B cell (primary cell): ENCODE measurements at regions not wholly inside any gene's neighbourhood (a gene's known extent, or its start where the extent isn't known, plus 50 kb on each side); places are given as distances from the start of the nearest gene placed in this dataset.

Experiments used
- ATAC-seq: fragments of 200-7000 bp; cut with Tn5 transposase; one replicate; pipeline ENCODE4 v1.10.0; 2021; ENCODE audit warnings: low read depth, mild to moderate bottlenecking, moderate number of reproducible peaks, moderate library complexity
- CTCF ChIA-PET: fragments of 350-600 bp; sonication (Branson Sonifier 250); formaldehyde crosslinking; loops from one replicate; lab custom pipeline; 2021; ENCODE audit warnings: antibody characterized with exemption, inconsistent platforms; lab: Charles Lee
- POLR2A ChIA-PET: fragments of 350-600 bp; sonication (Branson Sonifier 250); formaldehyde crosslinking; loops from one replicate; lab custom pipeline; 2021; ENCODE audit warnings: antibody characterized with exemption; lab: Charles Lee
- DNase-seq: peaks from one replicate; pipeline ENCODE4 v3.0.0; 2013
- H2AFZ ChIP-seq: 2 replicates; pipeline ENCODE4 v1.6.1; 2012; ENCODE audit warnings: mild to moderate bottlenecking, low read depth, low read length; ENCODE audit not compliant: insufficient read depth, poor library complexity, severe bottlenecking
- H3K27ac ChIP-seq, 2 donors: 1 replicate in 1 of 2; 2 replicates in 1 of 2; pipeline ENCODE4 v1.5.1; 2012 to 2013; ENCODE audit warnings: low read length in 2 of 2, mild to moderate bottlenecking in 2 of 2, moderate library complexity in 1 of 2
- H3K27me3 ChIP-seq, 4 experiments: fragments of 200-600 bp in 1 of 4; sonication (generic) in 1 of 4; replicated peaks in 1 of 4; 1 replicate in 2 of 4; 2 replicates in 2 of 4; pipeline versions ENCODE4 v1.6.1 to v1.7.0; 2013 to 2016; ENCODE audit warnings: low read length in 3 of 4, mild to moderate bottlenecking in 2 of 4, mixed read lengths in 1 of 4, moderate library complexity in 1 of 4; ENCODE audit not compliant: insufficient read depth in 4 of 4, control insufficient read depth in 3 of 4; ENCODE audit errors: control extremely low read depth in 1 of 4
- H3K36me3 ChIP-seq, 2 experiments: replicated peaks in 1 of 2; 1 replicate in 1 of 2; 2 replicates in 1 of 2; pipeline versions ENCODE4 v1.6.1 to v1.7.1; 2013; ENCODE audit warnings: low read length in 1 of 2; ENCODE audit not compliant: insufficient read depth in 2 of 2, control insufficient read depth in 1 of 2; ENCODE audit errors: control extremely low read depth in 1 of 2, extremely low read depth in 1 of 2
- H3K4me1 ChIP-seq, 2 donors: fragments of 200-600 bp in 1 of 2; sonication (generic) in 1 of 2; 1 replicate in 1 of 2; 2 replicates in 1 of 2; pipeline versions ENCODE4 v1.5.1 to v1.6.1; 2013 to 2017; ENCODE audit warnings: low read length in 2 of 2; ENCODE audit not compliant: control insufficient read depth in 2 of 2, insufficient read depth in 2 of 2
- H3K4me2 ChIP-seq: replicated peaks from 2 replicates; pipeline ENCODE3; 2012; ENCODE audit warnings: mild to moderate bottlenecking, low read depth, low read length; ENCODE audit not compliant: poor library complexity, severe bottlenecking
- H3K4me3 ChIP-seq, 5 experiments: fragments of 200-600 bp in 1 of 5; sonication (generic) in 1 of 5; 1 replicate in 3 of 5; 2 replicates in 2 of 5; pipeline versions ENCODE4 v1.5.1 to v1.7.0; 2011 to 2016; ENCODE audit warnings: low read length in 4 of 5, mild to moderate bottlenecking in 4 of 5, low read depth in 2 of 5, control low read depth in 1 of 5, moderate library complexity in 1 of 5; ENCODE audit not compliant: insufficient read depth in 1 of 5; ENCODE audit errors: control extremely low read depth in 1 of 5, extremely low read depth in 1 of 5
- H3K79me2 ChIP-seq: fragments of 200-600 bp; sonication (generic); one replicate; pipeline ENCODE4 v1.6.0; 2016; ENCODE audit warnings: low read length; ENCODE audit not compliant: control insufficient read depth, insufficient read depth
- H3K9ac ChIP-seq: fragments of 200-600 bp; sonication (generic); 2 replicates; pipeline ENCODE4 v1.6.1; 2017; ENCODE audit warnings: mild to moderate bottlenecking, low read length, moderate library complexity
- H3K9me3 ChIP-seq, 3 donors: one replicate each; pipeline versions ENCODE4 v1.6.1 to v1.7.1; 2013; ENCODE audit warnings: low read length in 2 of 3; ENCODE audit not compliant: control insufficient read depth in 2 of 3, insufficient read depth in 1 of 3; ENCODE audit errors: control extremely low read depth in 1 of 3
- H4K20me1 ChIP-seq: 2 replicates; pipeline ENCODE4 v1.6.0; 2012; ENCODE audit warnings: mild to moderate bottlenecking, low read length; ENCODE audit not compliant: insufficient read depth, control insufficient read depth, poor library complexity, severe bottlenecking
- H3K27ac Mint-ChIP-seq: one replicate; pipeline ENCODE4 v1.8.0; 2021; ENCODE audit warnings: mixed read lengths
- H3K27me3 Mint-ChIP-seq: one replicate; pipeline ENCODE4 v1.8.0; 2021; ENCODE audit warnings: mixed read lengths
- H3K4me1 Mint-ChIP-seq: one replicate; pipeline ENCODE4 v1.8.0; 2021; ENCODE audit warnings: mixed read lengths
- H3K4me3 Mint-ChIP-seq: one replicate; pipeline ENCODE4 v1.8.0; 2021; ENCODE audit warnings: mixed read lengths
- H3K9me3 Mint-ChIP-seq: one replicate; pipeline ENCODE4 v1.8.0; 2022; ENCODE audit warnings: mixed read lengths; ENCODE audit not compliant: insufficient read depth
- CTCF ChIP-seq: fragments of 200-600 bp; IDR thresholded peaks from one replicate; pipeline ENCODE4 v1.8.0; 2022; ENCODE audit warnings: antibody characterized with exemption, mild to moderate bottlenecking
- EZH2 ChIP-seq: IDR thresholded peaks from 2 replicates; pipeline ENCODE4 v1.6.1; 2012; ENCODE audit warnings: borderline replicate concordance, low read depth, mild to moderate bottlenecking, moderate library complexity, low read length; ENCODE audit not compliant: insufficient read depth, poor library complexity, severe bottlenecking
- WGBS: methylation state at CpG from one replicate; pipeline ENCODE4 v1.1.5; 2013; ENCODE audit warnings: missing lambda C conversion rate; ENCODE audit not compliant: insufficient coverage; 5-methylcytosine and 5-hydroxymethylcytosine counted together
- intact Hi-C: fragments of 100-400 bp; cut with micrococcal nuclease; formaldehyde crosslinking; loops from one replicate; pipeline ENCODE4 v1.10.0; 2022

DNA sequence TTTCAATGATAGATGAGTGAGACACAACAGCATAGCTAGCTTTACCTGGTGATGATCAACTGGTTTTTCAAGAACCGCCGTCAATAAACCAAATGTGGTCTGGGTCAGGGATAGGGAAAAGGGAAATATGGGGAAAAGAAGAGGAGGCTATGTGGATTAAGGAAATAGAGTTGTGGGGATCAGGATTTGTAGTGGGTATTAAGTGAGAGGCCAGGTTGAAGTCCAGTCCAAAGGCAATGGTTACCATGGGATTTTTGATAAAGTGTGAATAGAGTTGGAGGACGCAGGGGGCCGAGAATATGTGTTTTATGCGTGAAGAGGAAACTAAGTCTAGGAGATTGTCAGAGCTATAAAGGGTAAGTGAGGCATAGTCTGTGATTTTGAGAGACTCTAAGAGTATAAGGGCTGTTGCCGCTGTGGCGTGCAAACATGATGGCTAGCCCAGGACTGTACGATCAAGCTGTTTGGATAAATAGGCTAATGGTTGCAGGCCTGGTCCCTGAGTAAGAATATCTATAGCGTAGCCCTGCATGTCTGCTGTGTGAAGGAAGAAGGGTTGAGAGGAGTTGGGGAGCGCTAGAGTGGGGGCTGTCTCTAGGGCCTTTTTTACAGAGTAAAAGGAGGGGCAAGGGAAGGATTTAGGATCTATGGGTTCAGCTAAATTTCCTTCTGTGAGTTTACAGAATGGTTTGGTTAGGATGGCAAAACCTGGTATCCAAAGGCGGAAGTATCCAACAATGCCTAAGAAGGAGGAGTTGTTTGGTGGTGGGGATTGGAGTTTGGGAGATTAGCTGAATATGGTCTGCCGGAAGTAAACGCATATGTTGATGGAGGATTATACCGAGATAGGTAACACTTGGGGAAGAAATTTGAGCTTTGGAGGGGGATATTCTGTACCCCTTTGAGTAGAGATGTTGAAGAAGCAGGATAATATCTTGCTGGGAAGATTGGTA, 749.7 kb upstream of the ADGRB3 start:
- Histone ChIP-seq H3K9me3 (peaks cover 0 to 20% (median 0%) of the 10 kb centered on the region in 3 donors), H3K4me1 (no peaks in the 10 kb centered on the region), H3K27me3 (no peaks in the 10 kb centered on the region), H3K9ac (no peak overlapping the region), H3K36me3 (no peaks in the 10 kb centered on the region), H2AFZ (no peak overlapping the region), H4K20me1 (no peaks in the 10 kb centered on the region), H3K4me2 (no peak overlapping the region), H3K79me2 (no peaks in the 10 kb centered on the region), H3K4me3 (no peak overlapping the region), H3K27ac (no peak overlapping the region)
- H3K27ac Mint-ChIP-seq, result no peak overlapping the region
- intact Hi-C loops, result no loop called here
- H3K9me3 Mint-ChIP-seq, result no peaks in the 10 kb centered on the region
- DNase-seq, result no peak
- peaks cover 2% of the 10 kb centered on the region for H3K4me1 Mint-ChIP-seq
- TF ChIP-seq EZH2, result no peak
- no peak for TF ChIP-seq CTCF
- no peak for ATAC-seq
- H3K4me3 Mint-ChIP-seq, result no peak overlapping the region
- CTCF ChIA-PET, result no interaction called here
- no peaks in the 10 kb centered on the region for H3K27me3 Mint-ChIP-seq
- POLR2A ChIA-PET, result no interaction called here
- 96% methylated on average over 14 of the region's 14 CpGs for WGBS

GRCh38 chr6:67884442-67884841, 750.6 kb upstream of the ADGRB3 start:
- no peaks in the 10 kb centered on the region for H3K79me2 ChIP-seq
- no peaks in the 10 kb centered on the region for H3K27me3 Mint-ChIP-seq

More at GRCh38 chr6:67884442-67884841, 750.6 kb upstream of the ADGRB3 start:
- Histone ChIP-seq H3K27me3 (no peaks in the 10 kb centered on the region), H3K9ac (no peak overlapping the region), H3K9me3 (peaks cover 0 to 20% (median 0%) of the 10 kb centered on the region in 3 donors), H3K4me2 (no peak overlapping the region), H3K4me3 (no peak overlapping the region), H3K27ac (no peak overlapping the region), H3K4me1 (no peaks in the 10 kb centered on the region), H3K36me3 (no peaks in the 10 kb centered on the region), H4K20me1 (no peaks in the 10 kb centered on the region), H2AFZ (no peak overlapping the region)
- H3K4me3 Mint-ChIP-seq, result no peak overlapping the region
- 85% methylated on average over 8 of the region's 8 CpGs for WGBS
- H3K27ac Mint-ChIP-seq, result no peak overlapping the region
- no peaks in the 10 kb centered on the region for H3K9me3 Mint-ChIP-seq
- ChIA-PET CTCF (no interaction called here), POLR2A (no interaction called here)
- intact Hi-C loops, result no loop called here
- peaks cover 2% of the 10 kb centered on the region for H3K4me1 Mint-ChIP-seq
- DNase-seq (no peak), ATAC-seq (no peak)
- TF ChIP-seq EZH2 (no peak), CTCF (no peak)
